Fibroblast of the aortic adventitia (primary cell): ENCODE measurements at regions not wholly inside any gene's neighbourhood (a gene's known extent, or its start where the extent isn't known, plus 50 kb on each side); places are given as distances from the start of the nearest gene placed in this dataset.
A peak's percentile ranks its signal among the peaks of the same experiment; 100 is the strongest.
"Not testable (repeated sequence)": the region's sequence is repeated elsewhere in the genome, so short reads cannot be mapped to it uniquely, and the experiment has no call there.

Experiments used
- DNase-seq: peaks from one replicate; pipeline ENCODE4 v3.0.0-alpha.2; 2010; ENCODE audit warnings: low read depth
- H3K4me3 ChIP-seq: 2 replicates; pipeline ENCODE4 v1.5.1; 2011; ENCODE audit warnings: low read depth, mild to moderate bottlenecking, control low read depth, low read length, moderate library complexity
- CTCF ChIP-seq: IDR thresholded peaks from 2 replicates; pipeline ENCODE4 v1.5.1; 2011; ENCODE audit warnings: mild to moderate bottlenecking, low read length, control low read depth, inconsistent platforms; ENCODE audit not compliant: insufficient read depth

GRCh38 chrX:42176789-42177188 lies 253.4 kb upstream of the CASK start:
- no peak for DNase-seq
- TF ChIP-seq CTCF, result no peak
- no peak overlapping the region for H3K4me3 ChIP-seq

GRCh38 chrX:42175843-42176242 lies 252.5 kb upstream of the CASK start:
- TF ChIP-seq CTCF, result no peak
- H3K4me3 ChIP-seq, result no peak overlapping the region
- no peak for DNase-seq

GRCh38 chrX:42157923-42158322 lies 234.6 kb upstream of the CASK start:
- not testable (repeated sequence) for DNase-seq

GRCh38 chrX:42151808-42152207 lies 228.5 kb upstream of the CASK start:
- no peak for DNase-seq
- no peak for TF ChIP-seq CTCF
- no peak overlapping the region for H3K4me3 ChIP-seq

More at GRCh38 chrX:42157923-42158322, 234.6 kb upstream of the CASK start:
- not testable (repeated sequence) for H3K4me3 ChIP-seq

- TF ChIP-seq CTCF, result no peak
- DNase-seq, result peak; percentile 20
- no peak overlapping the region for H3K4me3 ChIP-seq
These were observed 226.4 kb upstream of the CASK start for GRCh38 chrX:42149765-42150164.

- no peak for TF ChIP-seq CTCF
- DNase-seq, result peak; percentile 7
- no peak overlapping the region for H3K4me3 ChIP-seq
These were observed 225.9 kb upstream of the CASK start for GRCh38 chrX:42149281-42149680.

- H3K4me3 ChIP-seq, result no peak overlapping the region
- TF ChIP-seq CTCF, result no peak
- no peak for DNase-seq
These were observed 220.7 kb upstream of the CASK start for GRCh38 chrX:42143866-42144592.
